RPMI8226 (cell line): ENCODE measurements at regions not wholly inside any gene's neighbourhood (a gene's known extent, or its start where the extent isn't known, plus 50 kb on each side); places are given as distances from the start of the nearest gene placed in this dataset.

Experiments used
- DNase-seq: peaks from one replicate; pipeline ENCODE4 v3.0.0-alpha.2; 2015

DNA sequence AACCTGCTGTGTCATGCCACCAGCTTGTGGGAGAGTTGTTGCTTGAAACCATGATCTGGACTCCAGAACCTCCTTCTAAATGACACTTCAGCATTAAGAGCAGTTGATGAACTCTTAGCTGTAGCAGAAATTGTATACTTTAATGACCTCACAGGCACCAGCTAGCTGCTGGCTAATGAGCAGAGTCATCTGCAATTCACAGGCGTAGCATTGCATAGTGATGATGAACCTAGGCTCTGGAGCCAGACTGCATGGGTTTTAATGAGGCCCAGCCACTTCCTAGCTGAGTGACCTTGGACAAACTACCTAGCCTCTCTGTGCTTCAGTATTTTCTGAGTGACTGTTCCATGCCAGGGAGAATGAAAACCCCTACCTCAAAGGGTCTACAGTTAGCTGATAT is 407.1 kb downstream of the LMO4 start:
- no peak for DNase-seq

DNA sequence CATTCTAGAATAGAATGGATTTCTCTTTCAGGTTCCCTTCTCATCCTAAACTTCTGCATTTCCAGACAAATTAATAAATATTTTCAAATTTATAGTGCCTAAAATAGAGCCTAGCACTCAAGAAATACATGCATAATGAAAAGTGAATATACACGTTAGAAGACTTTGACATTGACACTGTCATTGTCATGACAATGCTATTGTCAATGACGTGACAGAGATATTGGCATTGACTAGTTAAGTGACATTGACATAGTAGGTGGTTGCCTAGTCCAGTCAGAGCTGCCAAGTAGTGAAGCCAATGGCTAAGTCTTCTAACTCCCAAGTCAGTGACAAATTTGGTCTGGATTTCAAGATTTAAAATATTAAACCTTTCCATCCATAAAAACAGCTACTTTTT is 410.5 kb downstream of the LMO4 start:
- DNase-seq = no peak

DNA sequence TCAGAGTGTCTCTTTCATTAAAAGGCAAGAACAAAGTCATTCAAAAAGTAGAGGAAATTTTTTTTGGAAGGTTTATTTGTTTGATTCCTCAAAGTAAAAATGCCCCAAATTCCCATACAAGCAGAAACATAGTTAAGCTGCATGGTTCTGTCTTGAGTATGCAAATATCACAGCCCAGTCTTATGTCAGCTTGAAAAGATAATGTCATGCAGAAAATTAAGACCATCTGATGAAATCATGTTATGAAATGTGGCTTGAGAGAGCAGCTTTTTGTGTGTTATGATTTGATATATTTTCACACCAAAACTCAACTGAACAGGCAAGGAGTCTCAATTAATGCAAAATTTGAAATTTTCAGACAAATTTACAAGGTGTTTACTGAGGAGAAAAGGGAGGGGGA is 411.0 kb downstream of the LMO4 start:
- no peak for DNase-seq

- no peak for DNase-seq
Observed at GRCh38 chr1:87743256-87743655, 414.6 kb downstream of the LMO4 start.

DNA sequence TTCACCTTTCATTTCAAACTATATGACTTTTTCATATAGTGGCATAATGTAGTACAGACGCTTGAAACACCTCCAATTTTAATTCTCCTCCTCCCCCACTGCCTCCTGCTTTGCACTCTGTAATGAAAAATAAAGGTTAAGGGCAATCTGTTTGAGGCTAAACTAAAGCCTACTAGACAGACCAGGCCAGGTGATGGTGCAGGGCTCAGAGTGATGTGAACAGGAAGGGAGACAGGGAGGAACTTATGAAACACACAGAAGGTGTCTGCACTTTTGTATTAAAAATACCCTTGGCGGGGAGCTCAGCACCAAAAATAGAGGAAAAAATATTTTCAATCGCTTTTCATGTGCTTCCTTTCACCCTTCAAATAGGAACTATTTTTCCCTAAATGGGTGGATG is 415.4 kb downstream of the LMO4 start:
- DNase-seq = no peak

DNA sequence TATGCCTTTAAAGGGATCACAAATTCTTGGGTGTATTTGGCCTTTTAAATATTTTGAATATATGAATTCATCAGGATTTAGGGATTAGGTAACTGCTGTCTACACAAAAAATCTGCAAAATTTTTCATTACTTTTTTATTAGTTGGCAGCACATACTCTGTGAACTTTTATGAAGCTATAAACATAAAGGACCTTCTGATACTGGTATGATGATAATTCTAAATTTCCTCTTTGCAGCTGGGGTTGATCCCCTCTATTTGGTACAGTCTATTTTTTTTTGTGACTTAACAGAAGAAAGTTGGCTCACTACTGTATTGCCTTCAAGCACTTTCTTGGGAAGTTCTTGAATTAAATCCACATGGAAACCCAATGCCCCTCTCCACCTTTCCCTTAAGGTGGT is 416.1 kb downstream of the LMO4 start:
- no peak for DNase-seq

DNA sequence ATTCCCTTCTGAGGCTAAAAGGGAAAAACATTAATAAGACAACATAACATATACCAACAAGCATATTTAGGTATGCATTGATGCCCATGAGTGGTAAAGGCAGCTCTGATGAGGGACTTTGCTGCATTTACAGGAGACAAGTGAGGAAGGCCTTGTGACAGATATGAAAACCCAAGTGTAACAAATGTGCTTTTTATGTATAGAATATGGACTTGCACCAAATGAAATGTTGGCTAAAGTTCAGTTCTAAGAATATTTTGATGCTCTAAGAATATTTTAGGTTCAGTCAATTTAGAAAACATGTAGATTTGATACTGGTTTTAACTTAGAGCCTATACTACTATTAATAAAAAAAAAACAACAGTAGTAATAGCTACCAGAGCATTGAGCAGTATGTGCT is 424.7 kb downstream of the LMO4 start:
- DNase-seq = no peak

GRCh38 chr1:87754139-87754538 is 425.5 kb downstream of the LMO4 start:
- no peak for DNase-seq

GRCh38 chr1:87757676-87758075 is 429.0 kb downstream of the LMO4 start:
- DNase-seq = no peak

DNA sequence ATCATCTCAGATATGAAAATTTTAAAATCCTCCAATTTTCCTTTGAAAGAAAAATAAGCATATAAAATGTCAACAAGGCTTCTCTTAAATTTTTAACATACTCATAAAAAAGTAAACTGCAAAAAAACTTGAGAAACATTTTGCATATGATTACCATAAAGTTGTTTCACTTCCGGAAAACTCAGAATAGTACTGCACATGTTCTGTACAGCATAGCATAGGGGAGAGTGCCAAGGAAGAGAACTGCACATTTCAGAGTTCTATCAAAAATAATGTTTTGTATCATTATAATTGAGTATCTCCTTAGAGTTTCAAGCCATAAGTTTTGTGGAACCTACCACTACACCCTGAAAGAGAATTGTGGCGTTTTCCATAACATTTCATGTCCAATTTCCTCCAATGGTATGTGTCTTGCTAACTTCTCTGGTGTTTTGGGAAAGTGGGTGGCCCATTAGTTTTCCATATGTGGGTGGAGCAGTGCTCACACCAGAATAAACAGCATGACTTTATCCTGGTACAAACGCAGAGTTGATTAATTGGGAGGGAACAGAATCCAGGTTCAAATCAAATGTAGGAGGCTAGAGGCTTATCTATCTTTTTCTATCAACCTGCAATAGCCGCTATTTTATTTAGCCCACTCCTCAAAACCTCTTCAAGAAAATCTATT is 430.9 kb downstream of the LMO4 start:
- no peak for DNase-seq

- no peak for DNase-seq
Observed at GRCh38 chr1:87760155-87760554, 431.5 kb downstream of the LMO4 start.

GRCh38 chr1:87760654-87761053 is 432.0 kb downstream of the LMO4 start:
- DNase-seq = no peak

GRCh38 chr1:87763483-87763882 is 434.8 kb downstream of the LMO4 start:
- no peak for DNase-seq

GRCh38 chr1:87765057-87765680 is 436.5 kb downstream of the LMO4 start:
- DNase-seq = no peak

- no peak for DNase-seq
Observed at GRCh38 chr1:87765681-87766070, 437.0 kb downstream of the LMO4 start.

DNA sequence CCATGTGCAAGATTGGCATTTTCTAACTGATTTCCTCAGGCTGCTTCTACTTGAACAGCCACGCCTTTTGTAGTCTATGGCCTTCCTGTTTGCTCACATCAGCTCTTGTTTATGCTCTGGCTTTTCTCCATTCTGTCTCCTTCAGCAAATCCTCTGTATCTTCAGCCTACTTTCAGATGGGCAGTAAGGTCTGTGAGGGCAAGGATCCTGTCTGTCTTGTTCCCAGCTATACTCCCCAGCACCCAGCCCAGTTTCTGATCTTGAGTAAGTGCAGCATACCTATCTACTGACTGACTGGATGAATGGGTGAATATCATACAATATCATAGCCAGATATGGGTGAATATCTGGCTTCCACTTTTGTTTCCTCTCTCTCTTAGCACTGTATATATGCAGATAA is 438.1 kb downstream of the LMO4 start:
- DNase-seq = no peak

DNA sequence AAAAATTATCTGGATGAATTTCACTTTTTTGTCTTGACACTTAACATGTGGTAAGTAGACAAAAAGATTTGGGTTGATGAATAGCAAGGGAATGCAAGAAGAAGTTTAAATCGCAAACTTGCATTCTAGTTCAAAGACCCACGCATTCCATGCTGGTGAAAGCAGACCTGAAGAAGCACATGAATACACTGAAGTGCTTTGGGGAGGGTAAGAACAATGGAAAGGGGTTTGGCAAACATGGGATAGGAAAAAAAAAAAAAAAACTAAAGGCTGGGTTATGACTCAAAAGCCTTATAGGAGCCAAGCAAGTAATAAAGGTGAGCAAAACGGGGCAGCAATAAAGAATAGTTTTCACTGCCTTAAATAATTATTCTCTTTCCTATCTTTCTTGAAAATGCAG is 450.2 kb downstream of the LMO4 start:
- DNase-seq = no peak

GRCh38 chr1:87781554-87781953 is 452.9 kb downstream of the LMO4 start:
- no peak for DNase-seq

- no peak for DNase-seq
Observed at GRCh38 chr1:87783315-87783714, 454.6 kb downstream of the LMO4 start.

- peak; percentile 7 for DNase-seq
Observed at GRCh38 chr1:87785386-87785785, 456.7 kb downstream of the LMO4 start.

- DNase-seq = no peak
Observed at GRCh38 chr1:87786229-87786628, 457.5 kb downstream of the LMO4 start.

- DNase-seq = no peak
Observed at GRCh38 chr1:87786861-87787545, 458.3 kb downstream of the LMO4 start.

DNA sequence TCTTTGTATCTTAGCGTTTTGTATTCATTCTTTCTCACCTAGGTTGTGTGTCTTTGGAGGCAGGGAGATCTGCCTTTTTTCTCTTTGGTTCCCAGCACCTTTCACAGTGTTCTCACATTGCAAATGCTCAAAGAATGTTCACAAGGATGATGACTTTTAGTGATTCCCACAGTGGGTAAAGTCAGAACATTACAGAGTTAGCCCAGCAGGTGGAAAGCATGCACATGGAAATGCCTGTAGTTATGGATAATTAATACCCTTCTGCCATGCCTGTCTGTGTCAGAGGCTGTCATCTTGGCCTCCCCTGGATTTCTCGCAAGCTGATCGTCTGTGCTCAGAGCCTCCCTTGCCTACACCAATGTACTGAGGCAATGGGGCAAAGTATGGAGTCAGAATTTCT is 458.9 kb downstream of the LMO4 start:
- no peak for DNase-seq

DNA sequence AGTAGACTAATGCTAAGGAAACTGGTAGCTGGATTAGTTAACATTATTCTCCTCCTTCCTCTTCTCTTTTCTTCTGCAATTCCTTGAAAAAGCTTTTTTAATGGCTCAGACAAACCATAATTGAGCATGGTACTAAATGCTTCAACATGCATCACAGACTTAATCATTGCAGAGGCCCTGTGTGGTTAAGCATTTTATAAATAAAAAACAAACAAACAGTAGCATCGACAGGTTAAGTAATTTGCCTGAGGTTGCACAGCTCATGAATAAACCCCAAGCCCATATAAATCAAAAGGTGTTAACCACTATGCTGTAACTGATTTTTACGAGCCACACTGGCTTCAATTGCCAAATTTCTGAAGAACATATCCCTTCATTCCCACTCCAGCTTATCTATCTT is 462.1 kb downstream of the LMO4 start:
- DNase-seq = no peak
